ENCODE measurements at regions not wholly inside any gene's neighbourhood (a gene's known extent, or its start where the extent isn't known, plus 50 kb on each side); places are given as distances from the start of the nearest gene placed in this dataset.
"Not testable (repeated sequence)": the region's sequence is repeated elsewhere in the genome, so short reads cannot be mapped to it uniquely, and the experiment has no call there.

DNA sequence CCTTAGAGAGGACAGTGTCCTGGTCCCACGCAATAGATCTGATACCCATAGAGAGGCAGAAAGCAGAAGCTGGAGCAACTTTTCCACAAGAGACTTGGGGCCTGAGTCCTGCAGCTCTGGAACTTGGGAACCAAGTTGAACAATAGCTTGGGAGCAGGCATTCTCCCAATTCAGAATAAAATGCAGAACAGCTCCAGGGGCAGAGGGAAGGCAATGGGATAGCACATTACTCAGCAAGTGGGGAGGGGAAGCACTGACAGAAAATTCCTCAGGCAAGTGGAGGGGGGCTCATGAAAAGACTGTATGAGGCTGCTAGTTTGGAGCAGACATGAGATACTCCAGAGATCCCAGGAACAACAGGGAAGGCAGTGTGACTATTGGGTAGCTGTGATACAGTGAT lies 513.6 kb downstream of the HINT1 start:
- WGBS: 71% methylated on average over 1 of the region's 1 CpG
- Histone ChIP-seq H3K27me3 (ENCODE audit: control insufficient read depth, insufficient read depth) (no peaks in the 10 kb centered on the region), H3K9me3 (ENCODE audit: control insufficient read depth, low read length) (no peaks in the 10 kb centered on the region), H3K27ac (ENCODE audit: low read length) (no peak overlapping the region), H3K4me3 (ENCODE audit: low read length) (no peak overlapping the region), H3K4me1 (ENCODE audit: control insufficient read depth, insufficient read depth, low read length) (no peaks in the 10 kb centered on the region)
- DNase-seq: no peak
- intact Hi-C loops (cut with DNase I): no loop called here
- ATAC-seq: no peak

DNA sequence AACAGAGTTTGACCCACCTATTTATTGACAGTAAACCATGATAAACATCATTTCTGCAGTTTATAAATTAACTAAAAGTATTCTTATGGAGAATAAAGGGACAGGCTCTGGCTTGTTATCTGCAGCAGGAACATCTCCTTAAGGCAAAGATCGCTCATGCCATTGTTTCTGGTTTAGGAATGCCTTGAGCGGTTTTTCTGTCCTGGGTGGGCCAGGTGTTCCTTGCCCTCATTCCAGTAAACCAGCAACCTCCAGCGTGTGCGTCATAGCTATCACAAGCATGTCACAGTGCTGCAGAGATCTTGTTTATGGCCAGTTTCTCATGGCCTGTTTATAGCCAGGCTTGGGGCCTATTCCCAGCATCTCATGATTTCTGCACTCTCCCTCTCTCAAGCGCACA lies 521.7 kb downstream of the HINT1 start:
- Histone ChIP-seq H3K27me3 (ENCODE audit: control insufficient read depth, insufficient read depth) (no peaks in the 10 kb centered on the region), H3K27ac (ENCODE audit: low read length) (no peak overlapping the region), H3K4me1 (ENCODE audit: control insufficient read depth, insufficient read depth, low read length) (no peaks in the 10 kb centered on the region), H3K4me3 (ENCODE audit: low read length) (no peak overlapping the region), H3K9me3 (ENCODE audit: control insufficient read depth, low read length) (no peaks in the 10 kb centered on the region)
- DNase-seq (no peak), ATAC-seq (no peak)
- intact Hi-C loops (cut with DNase I): no loop called here
- 84% methylated on average over 5 of the region's 5 CpGs for WGBS

DNA sequence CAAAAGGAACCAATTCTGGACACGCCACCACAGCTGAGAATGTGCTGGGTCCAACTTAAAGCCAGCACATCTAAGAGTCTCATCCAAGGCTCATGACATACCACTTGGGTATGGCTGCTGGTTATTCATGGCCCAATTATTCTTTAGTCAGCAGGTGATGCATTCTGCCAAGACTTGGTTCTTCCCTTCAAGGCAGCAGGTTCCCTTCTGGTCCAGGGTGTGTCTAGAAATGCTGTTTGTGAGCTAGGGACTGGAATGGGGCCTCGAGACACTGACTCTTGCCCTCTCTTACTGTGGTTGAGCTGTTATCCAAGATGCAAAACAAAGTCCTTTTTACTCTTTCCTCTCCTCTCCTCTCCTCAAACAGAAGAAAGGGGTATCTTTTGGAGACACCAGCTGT lies 522.6 kb downstream of the HINT1 start:
- H3K27ac ChIP-seq (ENCODE audit: low read length): no peak overlapping the region
- 65% methylated on average over 2 of the region's 2 CpGs for whole genome bisulfite sequencing
- no peaks in the 10 kb centered on the region for H3K4me1 ChIP-seq (ENCODE audit: control insufficient read depth, insufficient read depth, low read length)
- no peak overlapping the region for H3K4me3 ChIP-seq (ENCODE audit: low read length)
- no peaks in the 10 kb centered on the region for H3K27me3 ChIP-seq (ENCODE audit: control insufficient read depth, insufficient read depth)
- intact Hi-C loops (cut with DNase I): no loop called here
- no peak for ATAC-seq
- no peaks in the 10 kb centered on the region for H3K9me3 ChIP-seq (ENCODE audit: control insufficient read depth, low read length)
- DNase-seq: no peak

GRCh38 chr5:130627145-130627544 lies 537.9 kb downstream of the HINT1 start:
- Histone ChIP-seq H3K9me3 (ENCODE audit: control insufficient read depth, low read length) (no peaks in the 10 kb centered on the region), H3K27ac (ENCODE audit: low read length) (no peak overlapping the region), H3K4me3 (ENCODE audit: low read length) (no peak overlapping the region), H3K4me1 (ENCODE audit: control insufficient read depth, insufficient read depth, low read length) (no peaks in the 10 kb centered on the region), H3K27me3 (ENCODE audit: control insufficient read depth, insufficient read depth) (no peaks in the 10 kb centered on the region)
- intact Hi-C loops (cut with DNase I): no loop called here
- ATAC-seq: no peak
- no peak for DNase-seq

DNA sequence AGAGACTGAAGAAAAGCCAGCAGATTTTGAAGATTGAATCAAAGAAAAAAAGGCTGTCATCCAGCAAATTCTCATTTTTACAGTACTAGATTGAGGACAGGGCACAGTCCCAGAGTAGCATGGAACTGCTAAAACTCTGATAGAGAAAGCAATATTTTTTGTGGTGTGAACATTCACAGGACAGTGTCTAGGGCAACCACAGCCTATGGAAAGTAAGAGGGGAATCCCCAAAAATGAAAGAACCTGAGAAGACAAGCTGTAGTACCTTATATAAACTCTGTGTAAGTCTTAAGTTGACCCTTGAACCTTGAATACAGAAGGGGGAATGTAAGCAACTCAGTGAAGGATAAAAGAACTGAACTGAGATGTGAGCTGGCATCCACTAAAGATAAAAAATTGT lies 540.3 kb downstream of the HINT1 start:
- DNase-seq: no peak
- intact Hi-C loops (cut with DNase I): no loop called here
- no peak overlapping the region for H3K4me3 ChIP-seq (ENCODE audit: low read length)

GRCh38 chr5:130616161-130616560 lies 548.9 kb downstream of the HINT1 start:
- Histone ChIP-seq H3K9me3 (ENCODE audit: control insufficient read depth, low read length) (no peaks in the 10 kb centered on the region), H3K4me1 (ENCODE audit: control insufficient read depth, insufficient read depth, low read length) (no peaks in the 10 kb centered on the region), H3K4me3 (ENCODE audit: low read length) (no peak overlapping the region), H3K27ac (ENCODE audit: low read length) (no peak overlapping the region), H3K27me3 (ENCODE audit: control insufficient read depth, insufficient read depth) (no peaks in the 10 kb centered on the region)
- ATAC-seq (no peak), DNase-seq (no peak)
- intact Hi-C loops (cut with DNase I): no loop called here
- WGBS: 42% methylated on average over 2 of the region's 2 CpGs

More for the DNA sequence above, 540.3 kb downstream of the HINT1 start:
- Histone ChIP-seq H3K27ac (ENCODE audit: low read length) (no peak overlapping the region), H3K9me3 (ENCODE audit: control insufficient read depth, low read length) (no peaks in the 10 kb centered on the region), H3K4me1 (ENCODE audit: control insufficient read depth, insufficient read depth, low read length) (no peaks in the 10 kb centered on the region), H3K27me3 (ENCODE audit: control insufficient read depth, insufficient read depth) (no peaks in the 10 kb centered on the region)
- no peak for ATAC-seq

GRCh38 chr5:130605234-130605633 lies 559.8 kb downstream of the HINT1 start:
- ATAC-seq: no peak
- no peak overlapping the region for H3K27ac ChIP-seq (ENCODE audit: low read length)
- H3K4me3 ChIP-seq (ENCODE audit: low read length): no peak overlapping the region
- no peaks in the 10 kb centered on the region for H3K4me1 ChIP-seq (ENCODE audit: control insufficient read depth, insufficient read depth, low read length)
- no peaks in the 10 kb centered on the region for H3K27me3 ChIP-seq (ENCODE audit: control insufficient read depth, insufficient read depth)
- intact Hi-C loops (cut with DNase I): no loop called here
- H3K9me3 ChIP-seq (ENCODE audit: control insufficient read depth, low read length): no peaks in the 10 kb centered on the region
- no peak for DNase-seq

DNA sequence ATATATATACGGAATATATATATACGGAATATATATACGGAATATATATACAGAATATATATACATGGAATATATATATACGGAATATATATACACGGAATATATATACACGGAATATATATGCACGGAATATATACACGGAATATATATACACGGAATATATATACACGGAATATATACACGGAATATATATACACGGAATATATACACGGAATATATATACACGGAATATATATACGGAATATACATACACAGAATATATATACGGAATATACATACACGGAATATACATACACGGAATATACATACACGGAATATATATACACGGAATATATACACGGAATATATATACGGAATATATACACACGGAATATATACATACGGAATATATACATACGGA lies 568.4 kb downstream of the HINT1 start:
- intact Hi-C loops (cut with DNase I); ATAC-seq; H3K9me3 ChIP-seq (ENCODE audit: control insufficient read depth, low read length); DNase-seq; H3K27ac ChIP-seq (ENCODE audit: low read length); H3K27me3 ChIP-seq (ENCODE audit: control insufficient read depth, insufficient read depth); H3K4me1 ChIP-seq (ENCODE audit: control insufficient read depth, insufficient read depth, low read length); H3K4me3 ChIP-seq (ENCODE audit: low read length): not testable (repeated sequence)
- WGBS: 82% methylated on average over 25 of the region's 25 CpGs

GRCh38 chr5:130580264-130580663 lies 584.8 kb downstream of the HINT1 start:
- H3K4me3 ChIP-seq (ENCODE audit: low read length): no peak overlapping the region
- no peaks in the 10 kb centered on the region for H3K27me3 ChIP-seq (ENCODE audit: control insufficient read depth, insufficient read depth)
- H3K9me3 ChIP-seq (ENCODE audit: control insufficient read depth, low read length): no peaks in the 10 kb centered on the region
- DNase-seq (no peak), ATAC-seq (no peak)
- no peaks in the 10 kb centered on the region for H3K4me1 ChIP-seq (ENCODE audit: control insufficient read depth, insufficient read depth, low read length)
- 65% methylated on average over 2 of the region's 2 CpGs for WGBS
- intact Hi-C loops (cut with DNase I): no loop called here
- no peak overlapping the region for H3K27ac ChIP-seq (ENCODE audit: low read length)

DNA sequence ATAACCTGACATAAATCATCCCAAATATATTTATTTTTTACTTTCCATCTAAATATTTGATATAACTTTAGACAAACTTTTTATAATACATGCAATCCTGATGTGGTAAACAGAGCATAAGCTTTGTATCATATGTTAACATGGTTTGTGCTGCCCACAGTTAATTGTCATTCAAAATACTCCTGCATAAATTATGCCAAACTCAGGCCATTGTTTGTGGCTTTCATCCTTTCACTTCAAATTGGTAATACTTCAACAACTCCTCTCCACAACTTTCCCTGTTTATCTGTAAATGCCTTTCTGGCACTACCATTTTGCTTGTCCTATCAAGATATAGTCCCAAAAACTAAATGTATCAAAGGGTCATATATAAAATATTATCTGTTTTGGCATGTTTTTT lies 586.7 kb downstream of the HINT1 start:
- DNase-seq (no peak), ATAC-seq (no peak)
- Histone ChIP-seq H3K4me1 (ENCODE audit: control insufficient read depth, insufficient read depth, low read length) (no peaks in the 10 kb centered on the region), H3K27ac (ENCODE audit: low read length) (no peak overlapping the region), H3K9me3 (ENCODE audit: control insufficient read depth, low read length) (no peaks in the 10 kb centered on the region), H3K4me3 (ENCODE audit: low read length) (no peak overlapping the region), H3K27me3 (ENCODE audit: control insufficient read depth, insufficient read depth) (no peaks in the 10 kb centered on the region)
- intact Hi-C loops (cut with DNase I): no loop called here

- Histone ChIP-seq H3K4me3 (ENCODE audit: low read length) (no peak overlapping the region), H3K27ac (ENCODE audit: low read length) (no peak overlapping the region), H3K4me1 (ENCODE audit: control insufficient read depth, insufficient read depth, low read length) (no peaks in the 10 kb centered on the region), H3K27me3 (ENCODE audit: control insufficient read depth, insufficient read depth) (no peaks in the 10 kb centered on the region), H3K9me3 (ENCODE audit: control insufficient read depth, low read length) (no peaks in the 10 kb centered on the region)
- intact Hi-C loops (cut with DNase I): no loop called here
- no peak for DNase-seq
- no peak for ATAC-seq
These were observed 594.0 kb downstream of the HINT1 start for GRCh38 chr5:130571076-130571475.

GRCh38 chr5:130568791-130569190 lies 596.3 kb downstream of the HINT1 start:
- intact Hi-C loops (cut with DNase I): no loop called here
- no peak overlapping the region for H3K4me3 ChIP-seq (ENCODE audit: low read length)
- DNase-seq (no peak), ATAC-seq (no peak)
- H3K27me3 ChIP-seq (ENCODE audit: control insufficient read depth, insufficient read depth): no peaks in the 10 kb centered on the region
- H3K9me3 ChIP-seq (ENCODE audit: control insufficient read depth, low read length): no peaks in the 10 kb centered on the region
- WGBS: 75% methylated on average over 1 of the region's 1 CpG
- H3K27ac ChIP-seq (ENCODE audit: low read length): no peak overlapping the region
- no peaks in the 10 kb centered on the region for H3K4me1 ChIP-seq (ENCODE audit: control insufficient read depth, insufficient read depth, low read length)
